WI38 (cell line): ENCODE measurements at regions not wholly inside any gene's neighbourhood (a gene's known extent, or its start where the extent isn't known, plus 50 kb on each side); places are given as distances from the start of the nearest gene placed in this dataset.
"Not testable (repeated sequence)": the region's sequence is repeated elsewhere in the genome, so short reads cannot be mapped to it uniquely, and the experiment has no call there.

Source experiments
- H3K4me3 ChIP-seq: 2 replicates; pipeline ENCODE4 v1.5.1; 2011; ENCODE audit warnings: low read depth, mild to moderate bottlenecking, control low read depth, low read length
- CTCF ChIP-seq: IDR thresholded peaks from 2 replicates; pipeline ENCODE4 v1.5.1; 2012; ENCODE audit warnings: low read depth, mild to moderate bottlenecking, control low read depth, low read length

GRCh38 chr3:55143336-55143735, 215.5 kb upstream of the LRTM1 start:
- TF ChIP-seq CTCF, result no peak
- no peak overlapping the region for H3K4me3 ChIP-seq

- H3K4me3 ChIP-seq, result not testable (repeated sequence)
Measured at GRCh38 chr3:55136291-55136690, 208.4 kb upstream of the LRTM1 start.

- no peak overlapping the region for H3K4me3 ChIP-seq
- no peak for TF ChIP-seq CTCF
Measured at GRCh38 chr3:55128225-55128823, 200.5 kb upstream of the LRTM1 start.

DNA sequence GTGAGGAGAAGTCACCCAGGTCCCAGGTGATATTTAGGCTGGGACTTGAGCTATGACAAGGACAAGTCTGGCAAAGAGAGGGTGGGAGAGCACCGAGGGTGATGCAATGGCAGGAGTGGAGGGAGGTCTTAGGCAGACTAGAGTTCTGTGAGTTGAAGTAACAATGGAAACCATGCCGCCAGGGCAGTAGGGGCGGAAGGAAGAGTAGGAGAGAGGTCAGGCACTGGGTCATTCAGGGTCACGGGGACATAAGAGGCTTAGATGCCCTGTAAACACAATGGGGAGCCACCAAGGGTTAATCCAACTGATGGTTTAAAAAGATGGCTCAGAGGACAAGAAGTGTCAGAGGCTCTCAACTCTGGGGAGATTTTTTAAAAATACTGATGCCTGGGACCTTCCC, 199.7 kb upstream of the LRTM1 start:
- no peak overlapping the region for H3K4me3 ChIP-seq

DNA sequence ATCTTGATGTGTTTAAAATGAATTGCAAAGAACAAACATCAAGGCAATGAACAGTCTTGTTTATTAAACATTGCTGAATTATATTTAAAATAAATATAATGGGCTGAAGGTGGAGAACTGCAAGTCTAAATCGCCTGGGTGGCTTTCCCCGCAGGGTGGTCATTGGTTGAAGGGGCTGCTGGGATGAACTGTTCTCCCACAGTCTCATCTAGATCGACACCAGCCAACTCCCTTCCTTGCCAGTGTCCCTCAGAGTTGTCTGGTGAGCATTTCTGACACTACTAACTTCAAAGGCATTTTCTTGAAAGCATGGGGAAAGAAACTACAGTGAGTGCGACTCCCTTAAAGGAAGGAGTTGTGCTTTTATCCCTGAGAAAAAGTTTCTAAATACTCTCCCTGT, 196.5 kb upstream of the LRTM1 start:
- H3K4me3 ChIP-seq, result no peak overlapping the region
- no peak for TF ChIP-seq CTCF

More for the DNA sequence above, 199.7 kb upstream of the LRTM1 start:
- no peak for TF ChIP-seq CTCF
